HepG2 (cell line): ENCODE measurements at regions not wholly inside any gene's neighbourhood (a gene's known extent, or its start where the extent isn't known, plus 50 kb on each side); places are given as distances from the start of the nearest gene placed in this dataset.

Source experiments
- EZH2 ChIP-seq: conservative IDR thresholded peaks from 2 replicates; pipeline ENCODE4 v1.6.1; 2012; ENCODE audit warnings: mild to moderate bottlenecking, low read depth, low read length, moderate library complexity
- KAT8 ChIP-seq: IDR thresholded peaks from 2 replicates; pipeline ENCODE4 v1.6.1; 2016; ENCODE audit warnings: missing genetic modification reagents, missing compliant biosample characterization
- TAF15 ChIP-seq: fragments of 200-400 bp; formaldehyde crosslinking; IDR thresholded peaks from one replicate; pipeline ENCODE4 v1.6.1; 2018; ENCODE audit warnings: mild to moderate bottlenecking, low read depth, low read length; ENCODE audit not compliant: poor library complexity, severe bottlenecking
- ZBTB44 ChIP-seq: sonication (generic); formaldehyde crosslinking; IDR thresholded peaks from 2 replicates; pipeline ENCODE4 v1.4.0; 2020; ENCODE audit warnings: missing genetic modification reagents
- ZNF207 ChIP-seq: fragments of 450-650 bp; IDR thresholded peaks from 2 replicates; pipeline ENCODE4 v1.6.1; 2016; ENCODE audit warnings: antibody characterized with exemption, borderline replicate concordance
- ZNF281 ChIP-seq: sonication (generic); formaldehyde crosslinking; IDR thresholded peaks from 2 replicates; pipeline ENCODE4 v1.4.0; 2020; ENCODE audit warnings: missing genetic modification reagents, borderline replicate concordance
- ZNF792 ChIP-seq: IDR thresholded peaks from 2 replicates; pipeline ENCODE4 v1.6.1; 2016

- TF ChIP-seq ZNF792 (no peak), TAF15 (no peak), KAT8 (CRISPR knock-in tag) (no peak), ZBTB44 (no peak), EZH2 (no peak), ZNF281 (CRISPR knock-in tag) (no peak), ZNF207 (no peak)
These were observed 1469.4 kb upstream of the TMEM132C start for GRCh38 chr12:126797525-126797924.
